Cardiac septum (tissue), 1 donor: ENCODE measurements at regions not wholly inside any gene's neighbourhood (a gene's known extent, or its start where the extent isn't known, plus 50 kb on each side); places are given as distances from the start of the nearest gene placed in this dataset.

Experiments
- DNase-seq: peaks from one replicate; pipeline ENCODE4 v3.0.0-alpha.2; 2020; ENCODE audit warnings: low spot score
- intact Hi-C: fragments of 100-400 bp; cut with DNase I; formaldehyde crosslinking; loops from one replicate; pipeline ENCODE4 v1.14.0; 2022
- donor health status: DM: no; HTN: no; CAD: no.

GRCh38 chr15:88741046-88741445 is 62.2 kb upstream of the ACAN start:
- intact Hi-C loops, result no loop called here
- peak; percentile 14 for DNase-seq

GRCh38 chr15:88741671-88742070 is 61.6 kb upstream of the ACAN start:
- intact Hi-C loops, result no loop called here

GRCh38 chr15:88742161-88742560 is 61.1 kb upstream of the ACAN start:
- DNase-seq, result no peak
- intact Hi-C loops, result no loop called here

More at GRCh38 chr15:88741671-88742070, 61.6 kb upstream of the ACAN start:
- no peak for DNase-seq

- intact Hi-C loops, result no loop called here
- no peak for DNase-seq
Observed at GRCh38 chr15:88744548-88745020, 58.7 kb upstream of the ACAN start.

DNA sequence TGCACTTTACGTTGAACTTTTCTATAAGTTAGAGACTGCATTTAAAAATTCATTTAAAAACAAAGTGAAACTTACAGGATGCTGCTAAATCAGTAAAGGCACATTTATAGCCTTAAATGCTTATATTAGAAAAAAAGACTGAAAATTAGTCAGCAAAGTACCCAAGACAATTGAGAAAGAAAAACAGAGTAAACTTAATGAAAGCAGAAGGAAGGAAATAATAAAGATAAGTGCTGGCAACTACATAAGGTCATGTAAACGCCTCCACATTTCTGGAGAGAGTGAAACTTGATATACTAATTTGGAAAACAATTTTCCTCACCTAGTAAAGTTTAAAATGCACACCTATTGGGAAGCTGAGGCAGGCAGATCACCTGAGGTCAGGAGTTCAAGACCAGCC is 58.2 kb upstream of the ACAN start:
- intact Hi-C loops, result no loop called here
- DNase-seq, result no peak

DNA sequence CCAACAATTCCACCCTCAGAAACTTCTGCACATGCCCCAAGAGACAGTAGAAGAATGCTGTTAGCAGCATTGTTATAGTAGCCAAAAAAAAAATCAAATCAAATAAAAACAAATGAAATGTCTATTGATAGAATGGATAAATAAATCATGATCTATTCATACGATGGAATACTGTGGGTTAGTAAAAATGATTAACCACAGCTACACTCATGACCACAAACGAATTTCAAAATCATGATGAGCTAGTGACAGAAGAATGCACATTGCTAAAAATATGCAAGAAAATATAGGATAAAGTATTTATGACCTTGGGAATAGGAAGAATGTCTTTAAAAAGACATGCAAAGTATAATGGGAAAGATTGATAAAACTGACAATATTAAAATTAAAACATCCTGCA is 57.5 kb upstream of the ACAN start:
- intact Hi-C loops, result no loop called here
- no peak for DNase-seq

DNA sequence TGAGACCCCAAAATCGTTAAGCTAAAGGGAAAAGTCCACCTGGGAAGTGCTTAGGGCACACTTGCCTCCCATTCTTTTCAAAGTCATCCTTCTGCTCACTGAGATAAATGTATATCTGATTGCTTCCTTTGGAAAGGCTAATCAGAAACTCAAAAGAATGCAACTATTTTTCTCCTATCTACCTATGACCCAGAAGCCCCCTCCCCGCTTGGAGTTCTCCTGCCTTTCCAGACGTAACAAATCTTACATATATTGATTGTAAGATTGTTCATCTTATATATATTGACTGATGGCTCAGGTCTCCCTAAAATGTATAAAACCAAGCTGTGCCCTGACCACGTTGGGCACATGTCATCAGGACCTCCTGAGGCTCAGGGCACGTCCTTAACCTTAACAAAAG is 56.8 kb upstream of the ACAN start:
- intact Hi-C loops, result no loop called here
- no peak for DNase-seq

DNA sequence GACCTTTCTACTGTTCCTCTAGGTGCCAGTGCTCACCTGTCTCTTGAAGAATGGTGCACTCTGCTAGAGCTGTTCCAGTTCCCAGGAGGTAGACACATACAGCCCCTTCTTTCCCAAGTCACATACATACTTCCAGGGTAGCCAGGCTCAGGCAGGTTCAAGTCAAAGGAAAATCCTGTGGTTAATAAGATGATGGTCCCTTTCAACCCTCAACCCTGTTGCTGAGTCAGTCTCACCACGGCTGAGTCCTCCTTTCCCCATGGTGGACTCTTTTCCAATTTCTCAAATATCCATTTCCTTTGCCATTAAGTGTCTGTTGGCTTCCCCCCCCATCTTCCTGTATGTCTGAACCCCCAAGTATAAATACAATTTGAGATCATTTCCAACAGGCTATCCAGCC is 56.1 kb upstream of the ACAN start:
- intact Hi-C loops, result no loop called here
- no peak for DNase-seq

GRCh38 chr15:88747631-88748030 is 55.6 kb upstream of the ACAN start:
- DNase-seq, result no peak
- intact Hi-C loops, result no loop called here

DNA sequence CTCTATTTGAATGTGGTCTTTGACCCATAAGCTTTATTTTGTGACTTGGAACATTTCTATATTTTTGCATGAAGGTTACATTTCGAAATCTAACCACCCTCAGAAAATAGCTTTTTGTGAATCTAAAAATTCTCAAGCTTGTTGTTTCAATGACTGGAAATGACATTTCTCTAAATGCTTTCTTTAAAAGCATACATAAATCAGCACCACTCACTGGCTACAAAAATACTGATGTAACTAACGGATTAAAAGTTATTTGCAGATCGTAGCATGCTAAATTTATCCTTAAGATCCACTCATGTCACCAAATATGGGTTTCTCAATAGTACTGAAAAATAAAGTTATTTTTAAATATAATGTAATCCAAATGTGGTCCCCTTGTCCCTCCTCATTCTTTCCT is 55.2 kb upstream of the ACAN start:
- intact Hi-C loops, result no loop called here
- DNase-seq, result no peak

DNA sequence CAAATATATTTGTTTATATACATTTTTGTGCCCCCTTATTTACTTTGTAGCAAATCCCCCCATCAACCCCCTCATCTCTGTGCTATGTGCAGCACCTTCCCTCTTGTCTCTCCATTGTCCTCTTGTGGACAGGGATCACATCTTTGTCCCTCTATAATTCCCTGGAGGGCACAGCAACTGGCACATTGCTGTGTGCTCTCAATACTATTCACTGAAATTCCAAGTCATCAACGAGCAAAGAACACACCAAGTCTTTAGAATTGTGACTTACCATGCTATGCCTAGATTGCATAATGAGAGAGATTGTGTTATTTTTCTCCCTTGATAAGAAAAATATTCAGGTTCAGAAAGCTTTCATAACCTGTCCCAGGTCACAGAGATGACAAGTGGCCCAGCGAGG is 54.6 kb upstream of the ACAN start:
- no peak for DNase-seq
- intact Hi-C loops, result no loop called here

GRCh38 chr15:88749699-88750098 is 53.5 kb upstream of the ACAN start:
- no peak for DNase-seq
- intact Hi-C loops, result no loop called here

GRCh38 chr15:88752501-88752900 is 50.7 kb upstream of the ACAN start:
- intact Hi-C loops, result no loop called here
- DNase-seq, result no peak

DNA sequence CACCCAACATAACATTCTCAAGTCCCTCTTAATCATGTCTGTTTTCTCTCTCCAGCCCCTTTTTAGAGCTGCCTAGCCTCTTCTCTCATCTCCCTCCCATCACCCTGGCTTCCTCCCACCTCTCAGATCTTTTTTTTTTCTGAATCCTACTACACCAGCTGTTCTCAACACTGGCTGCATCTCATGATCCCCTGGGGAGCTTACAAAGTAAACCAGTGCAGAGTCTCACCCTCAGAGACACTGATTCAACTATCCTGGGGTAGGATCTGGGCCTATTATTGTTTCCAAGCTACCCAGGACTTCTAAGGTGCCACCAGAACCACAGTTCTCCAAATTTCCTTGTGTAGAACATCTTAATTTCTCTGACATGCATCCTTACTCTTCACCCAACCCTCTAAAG is 50.3 kb upstream of the ACAN start:
- intact Hi-C loops, result no loop called here
- no peak for DNase-seq
